HG02981 (cell line): ENCODE measurements at regions not wholly inside any gene's neighbourhood (a gene's known extent, or its start where the extent isn't known, plus 50 kb on each side); places are given as distances from the start of the nearest gene placed in this dataset.
"Not testable (repeated sequence)": the region's sequence is repeated elsewhere in the genome, so short reads cannot be mapped to it uniquely, and the experiment has no call there.

Experiments
- ATAC-seq: cut with Tn5 transposase; IDR thresholded peaks from one replicate; pipeline ENCODE4 v1.9.1; 2021; ENCODE audit warnings: mild to moderate bottlenecking, moderate library complexity; ENCODE audit not compliant: unreplicated experiment

GRCh38 chr1:95863086-95863485 is 629.1 kb downstream of the RWDD3 start:
- no peak for ATAC-seq

GRCh38 chr1:95865769-95866168 is 631.8 kb downstream of the RWDD3 start:
- no peak for ATAC-seq

GRCh38 chr1:95876276-95876675 is 642.3 kb downstream of the RWDD3 start:
- no peak for ATAC-seq

- no peak for ATAC-seq
Measured at GRCh38 chr1:95879498-95880050, 645.6 kb downstream of the RWDD3 start.

GRCh38 chr1:95888941-95889390 is 655.0 kb downstream of the RWDD3 start:
- ATAC-seq = no peak

GRCh38 chr1:95889400-95889799 is 655.4 kb downstream of the RWDD3 start:
- ATAC-seq = no peak

DNA sequence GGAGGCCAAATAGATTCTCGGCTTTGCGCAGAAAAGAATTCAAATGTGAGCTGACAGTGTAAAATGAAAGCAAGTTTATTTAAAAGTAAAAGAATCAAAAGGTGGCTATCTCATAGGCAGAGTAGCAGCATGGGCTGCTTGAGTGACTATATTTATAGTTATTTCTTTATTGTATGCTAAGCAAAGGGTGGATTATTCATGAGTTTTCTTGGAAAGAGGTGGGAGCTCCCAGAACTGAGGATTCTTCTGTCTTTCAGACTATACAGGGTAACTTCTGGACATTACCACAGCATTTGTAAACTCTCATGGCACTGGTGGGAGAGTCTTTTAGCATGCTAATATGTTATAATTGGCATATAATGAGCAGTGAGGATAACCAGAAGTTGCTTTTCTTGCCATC is 659.9 kb downstream of the RWDD3 start:
- no peak for ATAC-seq

- ATAC-seq = no peak
Measured at GRCh38 chr1:95903060-95903459, 669.0 kb downstream of the RWDD3 start.

DNA sequence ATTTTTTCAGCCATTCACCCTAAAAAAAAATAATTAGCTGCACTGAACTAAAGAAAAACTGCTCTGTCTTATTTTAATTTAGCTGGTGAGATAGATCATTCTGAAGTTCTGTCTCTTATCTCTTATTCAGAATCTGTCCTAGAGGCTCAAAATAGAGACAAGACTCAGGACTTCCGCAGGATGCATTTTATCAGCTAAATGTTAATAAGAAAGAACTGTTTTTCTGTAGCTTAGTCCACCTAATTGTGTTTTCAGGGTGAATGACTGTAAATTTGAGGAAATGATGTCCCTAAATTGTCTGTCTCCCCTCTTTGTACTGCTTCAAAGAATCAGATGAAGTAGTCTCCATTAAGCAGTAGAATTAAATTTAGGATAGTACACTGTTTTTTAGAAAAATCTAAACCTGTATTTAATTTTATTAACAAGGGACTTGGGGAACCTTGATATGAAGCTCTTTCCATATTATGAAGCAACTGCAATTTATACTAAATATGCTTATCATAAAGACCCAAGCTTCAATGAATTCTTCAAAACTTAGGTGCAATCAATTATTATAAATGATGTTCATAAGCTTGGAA is 671.9 kb downstream of the RWDD3 start:
- no peak for ATAC-seq

DNA sequence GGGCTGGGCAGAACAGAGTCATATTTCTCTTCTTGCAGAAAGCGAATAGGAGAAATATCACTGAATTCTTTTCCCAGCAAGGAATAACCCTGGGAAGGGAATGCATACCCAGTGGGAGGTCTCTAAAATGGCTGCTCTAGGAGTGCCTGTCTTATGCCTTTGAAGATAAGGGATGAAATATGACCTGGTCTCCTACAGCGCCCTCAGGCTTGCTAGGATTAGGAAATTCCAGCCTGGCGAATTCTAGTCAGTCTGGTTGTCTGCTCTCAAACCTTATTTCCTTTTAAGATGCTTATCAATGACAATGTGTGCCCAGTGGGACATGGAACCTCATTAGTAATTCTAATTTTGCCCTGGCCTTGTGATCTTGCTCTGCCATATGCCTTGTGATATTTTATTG is 677.7 kb downstream of the RWDD3 start:
- ATAC-seq = not testable (repeated sequence)

DNA sequence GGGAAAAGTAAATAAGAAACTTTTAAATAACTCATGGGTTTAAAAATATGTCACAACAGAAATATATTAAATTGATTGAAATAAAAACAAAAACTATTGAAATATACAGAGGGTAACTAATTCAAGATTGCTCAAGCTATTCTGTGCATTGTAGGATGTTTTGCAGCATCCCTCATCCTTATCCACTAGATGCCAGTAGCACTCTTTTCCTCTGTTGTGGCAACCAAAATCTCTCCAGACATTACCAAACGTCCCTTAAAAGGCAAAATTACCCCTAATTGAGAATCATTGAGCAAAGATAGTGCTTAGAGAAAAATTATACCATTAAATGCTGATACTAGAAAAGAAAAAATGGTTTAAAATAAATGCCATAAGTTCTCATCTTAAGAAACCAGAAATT is 682.6 kb downstream of the RWDD3 start:
- ATAC-seq = no peak

DNA sequence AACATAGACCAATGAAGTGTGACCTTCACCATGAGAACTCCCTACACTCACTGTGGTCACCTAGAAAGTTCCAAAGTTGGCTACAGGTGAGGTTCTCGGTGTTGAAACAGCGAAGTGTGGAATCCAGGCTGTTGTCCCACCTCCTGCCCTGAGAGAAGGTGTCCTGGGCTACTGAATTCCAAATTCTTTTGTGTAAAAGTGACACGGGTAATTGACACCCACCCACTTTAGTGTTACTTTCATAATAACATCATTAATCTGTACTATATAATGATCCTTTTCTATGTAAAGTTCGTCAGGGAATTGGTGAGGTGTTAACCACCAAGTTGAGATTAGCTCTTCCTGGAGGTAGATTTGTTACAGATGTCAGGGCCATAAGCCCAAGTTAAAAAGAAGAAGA is 690.7 kb downstream of the RWDD3 start:
- ATAC-seq = no peak

- no peak for ATAC-seq
Measured at GRCh38 chr1:95926331-95926730, 692.3 kb downstream of the RWDD3 start.

DNA sequence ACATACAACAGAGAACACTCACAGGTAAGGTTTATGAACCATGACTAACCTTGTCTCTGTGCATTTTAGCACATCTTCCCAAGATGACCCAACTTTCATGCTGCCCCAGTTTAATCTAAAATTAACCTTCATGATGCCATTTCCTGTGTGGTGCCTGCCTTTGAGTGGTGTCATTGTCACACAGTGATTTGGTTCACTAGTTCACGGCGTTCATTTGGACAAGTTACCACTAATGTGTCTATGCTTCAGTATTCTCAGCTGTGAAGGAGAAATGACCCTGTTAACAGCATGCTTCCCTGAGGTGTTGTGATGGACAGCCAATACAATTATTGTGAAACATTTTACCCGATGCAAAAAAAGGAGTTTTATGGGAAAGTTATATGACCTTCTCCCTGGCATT is 693.1 kb downstream of the RWDD3 start:
- no peak for ATAC-seq

DNA sequence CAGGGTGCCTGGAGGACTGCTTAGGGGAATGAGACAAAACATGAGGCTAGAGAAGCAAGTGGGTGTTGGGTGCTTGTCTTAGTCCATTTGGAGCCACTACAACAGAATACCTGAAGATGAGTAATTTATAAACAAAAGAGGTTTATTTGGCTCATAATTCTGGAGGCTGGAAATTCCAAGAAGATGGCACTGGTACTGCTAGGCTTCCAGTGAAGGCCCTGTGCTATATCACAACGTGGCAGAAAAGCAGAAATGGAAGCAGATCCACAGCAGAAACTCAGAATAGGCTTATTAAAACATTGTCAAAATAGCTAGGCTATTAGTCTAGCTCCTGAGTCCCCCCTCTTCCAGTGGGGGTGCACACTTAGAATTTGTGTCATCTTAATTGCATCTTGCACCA is 701.7 kb downstream of the RWDD3 start:
- no peak for ATAC-seq

- no peak for ATAC-seq
Measured at GRCh38 chr1:95941121-95941798, 707.2 kb downstream of the RWDD3 start.

DNA sequence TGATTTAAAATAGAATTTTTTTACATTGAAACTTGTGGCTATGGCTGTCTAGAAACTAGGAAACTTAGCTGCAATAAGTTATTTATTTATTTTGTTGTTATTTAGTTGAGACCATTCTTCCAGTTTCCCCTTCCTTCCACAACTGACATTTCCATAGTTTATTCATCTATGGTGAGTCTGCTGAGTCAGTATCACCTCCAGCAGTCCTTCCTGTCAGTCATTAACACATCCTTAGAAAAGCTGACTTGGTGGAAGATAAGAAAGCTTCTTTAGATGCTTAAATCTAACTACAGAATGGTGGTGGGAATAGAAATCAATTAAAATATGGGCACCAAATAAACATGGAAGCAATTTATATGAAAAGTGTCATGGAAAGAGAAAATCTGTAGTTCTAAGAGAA is 714.0 kb downstream of the RWDD3 start:
- no peak for ATAC-seq

GRCh38 chr1:95951371-95952102 is 717.5 kb downstream of the RWDD3 start:
- no peak for ATAC-seq

DNA sequence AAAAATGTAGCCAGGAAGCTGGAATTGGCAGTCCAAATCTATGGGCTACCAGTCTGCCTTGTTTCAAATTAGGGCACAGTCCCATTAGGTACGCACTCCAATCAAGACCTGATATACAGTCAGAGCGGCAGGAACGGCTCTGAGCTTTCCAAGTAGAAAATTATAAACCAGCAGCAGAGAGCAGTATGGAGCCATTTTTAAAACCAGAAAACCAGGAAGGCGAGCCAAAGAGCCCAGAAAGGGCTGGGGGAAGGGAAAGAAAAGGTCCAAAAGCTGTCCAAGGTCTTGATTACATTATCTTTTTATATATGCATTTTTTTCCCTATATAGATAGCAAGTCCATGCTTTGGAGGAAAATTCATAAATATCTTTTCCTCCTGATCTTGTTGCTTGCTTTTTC is 719.0 kb downstream of the RWDD3 start:
- ATAC-seq = no peak

- no peak for ATAC-seq
Measured at GRCh38 chr1:95954585-95954984, 720.6 kb downstream of the RWDD3 start.

GRCh38 chr1:95956215-95956614 is 722.2 kb downstream of the RWDD3 start:
- no peak for ATAC-seq

GRCh38 chr1:95957748-95958147 is 723.7 kb downstream of the RWDD3 start:
- no peak for ATAC-seq
